ENCODE measurements at regions not wholly inside any gene's neighbourhood (a gene's known extent, or its start where the extent isn't known, plus 50 kb on each side); places are given as distances from the start of the nearest gene placed in this dataset.

GRCh38 chr10:117445992-117446391, 70.8 kb upstream of the PDZD8 start:
- TF ChIP-seq POLR2AphosphoS5 (IDR thresholded peaks at IDR 0.05) (no peak), CTCF (IDR thresholded peaks at IDR 0.05) (no peak)
